ENCODE measurements at regions not wholly inside any gene's neighbourhood (a gene's known extent, or its start where the extent isn't known, plus 50 kb on each side); places are given as distances from the start of the nearest gene placed in this dataset.

DNA sequence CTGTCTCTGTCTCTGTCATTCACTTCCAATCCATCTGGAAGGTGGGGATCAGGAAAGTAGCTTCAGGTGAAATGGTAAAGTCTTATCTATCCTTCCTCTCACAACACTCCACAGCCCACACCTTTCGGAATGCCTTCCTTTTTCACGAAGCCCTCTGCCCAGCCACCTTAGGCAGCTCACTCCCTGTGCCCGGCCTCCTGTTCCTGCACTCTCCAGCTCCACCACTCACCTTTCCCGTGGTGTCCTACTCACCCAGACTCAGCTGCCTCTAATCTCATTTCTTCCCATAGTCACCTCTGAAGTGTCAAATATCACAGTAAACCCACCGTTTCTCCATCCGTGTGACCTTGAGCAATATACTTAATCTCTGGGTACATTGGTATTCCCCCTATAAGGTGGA, 100.9 kb upstream of the C7orf33 start:
- Histone ChIP-seq H3K9me3 (ENCODE audit: low read depth, low read length) (no peaks in the 10 kb centered on the region), H2AFZ (ENCODE audit: low read length) (no peak overlapping the region), H3K4me3 (ENCODE audit: insufficient read depth, low read length) (no peak overlapping the region), H3K4me2 (ENCODE audit: insufficient read depth, low read length) (no peak overlapping the region), H3K36me3 (ENCODE audit: insufficient read depth, low read length) (no peaks in the 10 kb centered on the region), H4K20me1 (ENCODE audit: insufficient read depth, low read length) (no peaks in the 10 kb centered on the region), H3K27ac (ENCODE audit: low read depth, low read length) (no peak overlapping the region), H3K79me2 (ENCODE audit: insufficient read depth, low read length) (no peaks in the 10 kb centered on the region), H3K4me1 (ENCODE audit: insufficient read depth, low read length) (no peaks in the 10 kb centered on the region), H3K27me3 (ENCODE audit: insufficient read depth, low read length) (no peaks in the 10 kb centered on the region)
- DNase-seq (ENCODE audit: insufficient read length, low spot score, missing footprints), result no peak
- TF ChIP-seq, protein P1, sequence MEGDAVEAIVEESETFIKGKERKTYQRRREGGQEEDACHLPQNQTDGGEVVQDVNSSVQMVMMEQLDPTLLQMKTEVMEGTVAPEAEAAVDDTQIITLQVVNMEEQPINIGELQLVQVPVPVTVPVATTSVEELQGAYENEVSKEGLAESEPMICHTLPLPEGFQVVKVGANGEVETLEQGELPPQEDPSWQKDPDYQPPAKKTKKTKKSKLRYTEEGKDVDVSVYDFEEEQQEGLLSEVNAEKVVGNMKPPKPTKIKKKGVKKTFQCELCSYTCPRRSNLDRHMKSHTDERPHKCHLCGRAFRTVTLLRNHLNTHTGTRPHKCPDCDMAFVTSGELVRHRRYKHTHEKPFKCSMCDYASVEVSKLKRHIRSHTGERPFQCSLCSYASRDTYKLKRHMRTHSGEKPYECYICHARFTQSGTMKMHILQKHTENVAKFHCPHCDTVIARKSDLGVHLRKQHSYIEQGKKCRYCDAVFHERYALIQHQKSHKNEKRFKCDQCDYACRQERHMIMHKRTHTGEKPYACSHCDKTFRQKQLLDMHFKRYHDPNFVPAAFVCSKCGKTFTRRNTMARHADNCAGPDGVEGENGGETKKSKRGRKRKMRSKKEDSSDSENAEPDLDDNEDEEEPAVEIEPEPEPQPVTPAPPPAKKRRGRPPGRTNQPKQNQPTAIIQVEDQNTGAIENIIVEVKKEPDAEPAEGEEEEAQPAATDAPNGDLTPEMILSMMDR (IDR thresholded peaks at IDR 0.05; ENCODE audit: extremely low read depth, low read depth, low read length), result no peak

DNA sequence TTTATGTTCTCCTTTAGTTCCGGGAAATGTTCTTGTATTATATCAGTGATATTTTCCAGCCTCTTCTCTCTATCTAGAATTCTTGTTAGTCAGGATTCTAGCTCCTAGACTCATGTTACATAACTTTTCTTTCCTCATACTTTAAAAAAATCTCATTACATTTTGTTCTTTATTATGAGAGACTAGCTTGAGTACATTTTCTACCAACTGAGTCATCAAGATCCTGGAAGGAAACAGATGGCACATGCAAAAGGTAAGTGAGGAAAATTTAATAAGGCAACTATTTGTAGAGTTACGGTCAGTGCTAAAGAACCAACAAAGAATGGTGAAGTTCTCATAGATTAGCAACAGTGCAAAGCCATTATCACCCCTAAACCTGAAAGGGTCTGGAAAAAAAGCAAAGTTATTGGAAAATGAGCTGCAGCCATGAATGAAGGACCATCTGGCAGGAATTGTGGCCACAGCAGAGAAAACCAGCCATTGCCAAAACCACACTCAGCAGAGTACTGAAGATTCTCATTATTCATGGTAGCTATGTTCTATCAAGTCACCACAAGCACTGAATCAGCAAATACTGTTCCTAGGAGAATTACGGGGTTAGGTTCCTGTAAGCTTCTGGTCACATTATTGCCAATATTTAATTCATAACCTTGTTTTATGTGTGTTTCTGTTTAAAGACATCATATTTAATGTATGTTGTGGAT, 98.3 kb upstream of the C7orf33 start:
- no peak overlapping the region for H3K27ac ChIP-seq (ENCODE audit: low read depth, low read length)
- no peaks in the 10 kb centered on the region for H3K27me3 ChIP-seq (ENCODE audit: insufficient read depth, low read length)
- no peaks in the 10 kb centered on the region for H3K79me2 ChIP-seq (ENCODE audit: insufficient read depth, low read length)
- H3K36me3 ChIP-seq (ENCODE audit: insufficient read depth, low read length), result no peaks in the 10 kb centered on the region
- no peak overlapping the region for H3K4me3 ChIP-seq (ENCODE audit: insufficient read depth, low read length)
- no peak overlapping the region for H3K4me2 ChIP-seq (ENCODE audit: insufficient read depth, low read length)
- TF ChIP-seq, protein P1 (IDR thresholded peaks at IDR 0.05; ENCODE audit: extremely low read depth, low read depth, low read length), result no peak
- no peaks in the 10 kb centered on the region for H4K20me1 ChIP-seq (ENCODE audit: insufficient read depth, low read length)
- no peaks in the 10 kb centered on the region for H3K4me1 ChIP-seq (ENCODE audit: insufficient read depth, low read length)
- no peak for DNase-seq (ENCODE audit: insufficient read length, low spot score, missing footprints)
- no peak overlapping the region for H2AFZ ChIP-seq (ENCODE audit: low read length)
- H3K9me3 ChIP-seq (ENCODE audit: low read depth, low read length), result no peaks in the 10 kb centered on the region

DNA sequence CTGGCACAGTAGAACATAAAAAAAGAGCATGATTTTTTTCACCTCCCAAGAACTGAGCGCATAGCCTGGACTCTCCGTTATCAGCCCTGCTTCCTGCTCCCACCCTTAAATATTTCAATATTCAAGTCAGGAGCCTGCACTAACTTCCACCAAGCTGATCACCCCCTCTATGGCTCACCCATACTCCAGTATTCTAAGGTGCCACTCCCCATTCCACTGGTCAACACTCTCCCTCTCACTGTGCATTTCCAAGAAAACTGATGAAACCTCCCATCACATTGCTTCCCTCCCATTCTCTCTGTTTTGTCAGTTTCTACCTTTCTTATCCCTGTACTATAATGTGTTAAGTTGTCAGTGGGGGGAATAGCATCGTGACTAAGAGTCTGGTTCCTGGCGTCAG, 95.0 kb upstream of the C7orf33 start:
- Histone ChIP-seq H3K27me3 (ENCODE audit: insufficient read depth, low read length) (peaks cover 15% of the 10 kb centered on the region), H3K9me3 (ENCODE audit: low read depth, low read length) (no peaks in the 10 kb centered on the region), H3K4me2 (ENCODE audit: insufficient read depth, low read length) (no peak overlapping the region), H3K27ac (ENCODE audit: low read depth, low read length) (no peak overlapping the region), H2AFZ (ENCODE audit: low read length) (no peak overlapping the region), H3K4me1 (ENCODE audit: insufficient read depth, low read length) (no peaks in the 10 kb centered on the region), H4K20me1 (ENCODE audit: insufficient read depth, low read length) (no peaks in the 10 kb centered on the region), H3K4me3 (ENCODE audit: insufficient read depth, low read length) (no peak overlapping the region), H3K36me3 (ENCODE audit: insufficient read depth, low read length) (no peaks in the 10 kb centered on the region), H3K79me2 (ENCODE audit: insufficient read depth, low read length) (no peaks in the 10 kb centered on the region)
- no peak for DNase-seq (ENCODE audit: insufficient read length, low spot score, missing footprints)
- TF ChIP-seq, protein P1 (IDR thresholded peaks at IDR 0.05; ENCODE audit: extremely low read depth, low read depth, low read length), result no peak

DNA sequence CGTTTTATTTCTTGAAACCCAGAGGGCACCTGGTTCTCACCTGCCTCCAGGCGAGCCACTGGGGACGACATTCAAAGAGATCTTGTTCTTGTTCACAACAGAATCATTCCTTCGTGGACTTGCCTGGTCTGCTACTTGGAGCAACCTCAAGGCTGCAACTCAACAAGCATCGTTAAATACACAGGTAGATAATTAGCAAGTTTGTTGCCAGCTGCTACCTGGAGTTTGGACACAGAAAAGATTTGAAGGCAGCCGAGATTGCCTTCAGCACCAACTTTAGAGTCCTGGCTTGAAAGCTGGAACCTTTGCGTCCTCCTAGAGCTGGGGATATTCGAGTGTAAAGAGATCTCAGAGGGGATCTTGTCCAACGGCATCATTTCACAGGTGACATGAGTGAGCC, 89.6 kb upstream of the C7orf33 start:
- Histone ChIP-seq H3K9me3 (ENCODE audit: low read depth, low read length) (no peaks in the 10 kb centered on the region), H2AFZ (ENCODE audit: low read length) (no peak overlapping the region), H3K4me3 (ENCODE audit: insufficient read depth, low read length) (no peak overlapping the region)

More for the DNA sequence above, 89.6 kb upstream of the C7orf33 start:
- Histone ChIP-seq H3K79me2 (ENCODE audit: insufficient read depth, low read length) (no peaks in the 10 kb centered on the region), H4K20me1 (ENCODE audit: insufficient read depth, low read length) (no peaks in the 10 kb centered on the region), H3K4me2 (ENCODE audit: insufficient read depth, low read length) (no peak overlapping the region), H3K27me3 (ENCODE audit: insufficient read depth, low read length) (peaks cover 35% of the 10 kb centered on the region), H3K27ac (ENCODE audit: low read depth, low read length) (no peak overlapping the region), H3K4me1 (ENCODE audit: insufficient read depth, low read length) (no peaks in the 10 kb centered on the region), H3K36me3 (ENCODE audit: insufficient read depth, low read length) (no peaks in the 10 kb centered on the region)
- TF ChIP-seq, protein P1 (IDR thresholded peaks at IDR 0.05; ENCODE audit: extremely low read depth, low read depth, low read length), result no peak
- DNase-seq (ENCODE audit: insufficient read length, low spot score, missing footprints), result no peak
